Activated B cell treated with CpG ODN at 0.5 μM for 24 hours (primary cell): ENCODE measurements at regions not wholly inside any gene's neighbourhood (a gene's known extent, or its start where the extent isn't known, plus 50 kb on each side); places are given as distances from the start of the nearest gene placed in this dataset.

Source experiments
- ATAC-seq: fragments of 200-7000 bp; cut with Tn5 transposase; one replicate; pipeline ENCODE4 v1.10.0; 2021; ENCODE audit warnings: low read depth, mild to moderate bottlenecking, moderate library complexity
- CTCF ChIA-PET: fragments of 350-600 bp; sonication (Branson Sonifier 250); formaldehyde crosslinking; loops from one replicate; lab custom pipeline; 2021; ENCODE audit warnings: antibody characterized with exemption; lab: Charles Lee
- POLR2A ChIA-PET: fragments of 350-600 bp; sonication (Branson Sonifier 250); formaldehyde crosslinking; loops from one replicate; lab custom pipeline; 2021; ENCODE audit warnings: antibody characterized with exemption; lab: Charles Lee
- DNase-seq: peaks from one replicate; pipeline ENCODE4 v3.0.0; 2022
- H3K27ac Mint-ChIP-seq: one replicate; pipeline ENCODE4 v1.8.0; 2020; ENCODE audit warnings: mixed read lengths
- H3K27me3 Mint-ChIP-seq: one replicate; pipeline ENCODE4 v1.8.0; 2021; ENCODE audit warnings: mixed read lengths
- H3K36me3 Mint-ChIP-seq: one replicate; pipeline ENCODE4 v1.8.0; 2021; ENCODE audit warnings: low read depth, mixed read lengths
- H3K4me1 Mint-ChIP-seq: one replicate; pipeline ENCODE4 v1.8.0; 2021; ENCODE audit warnings: mixed read lengths
- H3K4me3 Mint-ChIP-seq: one replicate; pipeline ENCODE4 v1.8.0; 2020; ENCODE audit warnings: mild to moderate bottlenecking, mixed read lengths
- H3K9me3 Mint-ChIP-seq: one replicate; pipeline ENCODE4 v1.8.0; 2020; ENCODE audit warnings: mixed read lengths
- CTCF ChIP-seq: fragments of 200-600 bp; IDR thresholded peaks from one replicate; pipeline ENCODE4 v1.8.0; 2022; ENCODE audit warnings: antibody characterized with exemption, mild to moderate bottlenecking
- intact Hi-C: fragments of 100-400 bp; cut with micrococcal nuclease; formaldehyde crosslinking; loops from one replicate; pipeline ENCODE4 v1.15.1; 2024

DNA sequence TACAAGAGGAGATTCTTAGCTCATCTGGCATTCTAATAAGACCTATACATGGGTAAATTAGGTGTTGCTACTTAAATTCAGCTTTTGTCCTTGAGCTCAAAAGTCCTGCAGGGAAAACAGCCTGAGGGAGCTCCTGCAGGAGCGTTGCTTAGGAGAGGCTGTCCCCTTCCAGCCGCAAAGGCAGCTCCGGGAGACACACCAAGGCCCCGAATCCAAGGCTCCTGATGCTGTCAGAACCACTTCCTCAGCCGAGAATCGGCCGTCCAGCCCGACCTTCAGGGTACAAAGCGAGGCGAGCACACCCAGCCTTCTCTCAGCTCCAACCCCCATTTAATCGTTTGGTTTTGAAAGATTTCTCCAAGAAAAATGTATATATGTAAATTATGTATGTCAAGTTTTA, 87.0 kb downstream of the DACT2 start:
- CTCF ChIA-PET = no interaction called here
- TF ChIP-seq CTCF = no peak
- H3K4me3 Mint-ChIP-seq = no peak overlapping the region

GRCh38 chr6:168232062-168232461, 87.5 kb downstream of the DACT2 start:
- H3K27me3 Mint-ChIP-seq = no peaks in the 10 kb centered on the region
- POLR2A ChIA-PET = no interaction called here
- CTCF ChIA-PET = no interaction called here
- no peaks in the 10 kb centered on the region for H3K36me3 Mint-ChIP-seq
- H3K9me3 Mint-ChIP-seq = no peaks in the 10 kb centered on the region
- TF ChIP-seq CTCF = no peak
- H3K4me1 Mint-ChIP-seq = no peaks in the 10 kb centered on the region
- H3K27ac Mint-ChIP-seq = no peak overlapping the region
- ATAC-seq (no peak), DNase-seq (no peak)
- H3K4me3 Mint-ChIP-seq = no peak overlapping the region
- intact Hi-C loops = no loop called here

More for the DNA sequence above, 87.0 kb downstream of the DACT2 start:
- no peaks in the 10 kb centered on the region for H3K4me1 Mint-ChIP-seq
- ATAC-seq = no peak
- no peaks in the 10 kb centered on the region for H3K36me3 Mint-ChIP-seq
- no peak for DNase-seq
- H3K9me3 Mint-ChIP-seq = no peaks in the 10 kb centered on the region
- intact Hi-C loops = no loop called here
- no peak overlapping the region for H3K27ac Mint-ChIP-seq
- no peaks in the 10 kb centered on the region for H3K27me3 Mint-ChIP-seq
- POLR2A ChIA-PET = no interaction called here

GRCh38 chr6:168231393-168231957, 88.1 kb downstream of the DACT2 start:
- intact Hi-C loops = no loop called here
- Mint-ChIP-seq H3K4me1 (no peaks in the 10 kb centered on the region), H3K4me3 (no peak overlapping the region), H3K27me3 (no peaks in the 10 kb centered on the region), H3K9me3 (no peaks in the 10 kb centered on the region), H3K27ac (no peak overlapping the region), H3K36me3 (no peaks in the 10 kb centered on the region)
- ChIA-PET CTCF (no interaction called here), POLR2A (no interaction called here)
- ATAC-seq (no peak), DNase-seq (no peak)
- no peak for TF ChIP-seq CTCF

- no peaks in the 10 kb centered on the region for H3K36me3 Mint-ChIP-seq
- H3K4me1 Mint-ChIP-seq = no peaks in the 10 kb centered on the region
- no peak for TF ChIP-seq CTCF
- DNase-seq (no peak), ATAC-seq (no peak)
- H3K27ac Mint-ChIP-seq = no peak overlapping the region
- POLR2A ChIA-PET = no interaction called here
- H3K27me3 Mint-ChIP-seq = no peaks in the 10 kb centered on the region
- no peak overlapping the region for H3K4me3 Mint-ChIP-seq
- intact Hi-C loops = no loop called here
- CTCF ChIA-PET = no interaction called here
- H3K9me3 Mint-ChIP-seq = no peaks in the 10 kb centered on the region
These were observed 90.2 kb downstream of the DACT2 start for GRCh38 chr6:168229368-168229752.

DNA sequence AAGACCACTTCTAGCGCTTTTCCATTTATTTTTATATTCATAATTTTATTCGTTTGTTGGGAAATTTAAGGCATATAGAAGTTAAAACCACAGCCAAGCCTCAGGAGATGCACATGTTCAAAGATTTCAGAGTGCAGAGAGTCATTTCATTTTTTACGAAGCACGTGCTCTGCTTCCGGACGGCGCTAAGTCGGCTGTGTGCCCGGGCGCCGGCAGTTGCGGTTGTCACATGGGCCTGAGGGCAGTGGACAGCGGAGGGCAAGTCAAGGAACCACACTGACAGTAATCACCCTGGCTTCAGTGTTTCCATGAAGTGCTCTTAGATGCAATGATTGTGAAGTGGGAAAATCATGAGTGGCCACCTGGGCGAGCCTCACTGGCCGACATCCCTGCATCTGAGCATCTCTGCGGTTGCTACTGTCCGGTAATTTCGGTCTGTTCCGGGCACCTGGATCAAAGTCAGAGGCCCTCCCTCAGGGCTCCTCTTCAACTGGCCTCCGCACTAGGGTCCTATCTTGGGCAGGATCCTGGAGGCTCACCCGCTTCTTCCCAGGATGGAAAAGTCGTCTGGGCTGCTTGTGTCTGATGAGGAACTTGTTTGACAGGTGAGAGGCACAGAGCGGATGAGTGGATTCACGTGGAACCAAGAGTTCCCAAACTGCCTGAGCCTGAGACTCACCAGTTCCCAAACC, 90.8 kb downstream of the DACT2 start:
- no peak overlapping the region for H3K27ac Mint-ChIP-seq
- ATAC-seq (no peak), DNase-seq (no peak)
- intact Hi-C loops = no loop called here
- no peaks in the 10 kb centered on the region for H3K36me3 Mint-ChIP-seq
- ChIA-PET CTCF (no interaction called here), POLR2A (no interaction called here)
- no peak overlapping the region for H3K4me3 Mint-ChIP-seq
- no peaks in the 10 kb centered on the region for H3K4me1 Mint-ChIP-seq
- peaks cover under 1% of the 10 kb centered on the region for H3K9me3 Mint-ChIP-seq
- H3K27me3 Mint-ChIP-seq = no peaks in the 10 kb centered on the region
- no peak for TF ChIP-seq CTCF
